DOHH2 (cell line): ENCODE measurements at regions not wholly inside any gene's neighbourhood (a gene's known extent, or its start where the extent isn't known, plus 50 kb on each side); places are given as distances from the start of the nearest gene placed in this dataset.

Experiments used
- EZH2phosphoT487 ChIP-seq: fragments of 200-600 bp; sonication (generic); IDR thresholded peaks from 2 replicates; pipeline ENCODE4 v1.6.1; 2017; ENCODE audit warnings: borderline replicate concordance, mild to moderate bottlenecking, antibody characterized with exemption, low read length, moderate library complexity, mixed read lengths
- TF ChIP-seq, protein P1 (sequence below): fragments of 200-600 bp; sonication (generic); IDR thresholded peaks from one replicate; pipeline ENCODE4 v1.5.1; 2014; ENCODE audit warnings: antibody characterized with exemption, mild to moderate bottlenecking, low read depth, low read length; ENCODE audit not compliant: poor library complexity, severe bottlenecking

DNA sequence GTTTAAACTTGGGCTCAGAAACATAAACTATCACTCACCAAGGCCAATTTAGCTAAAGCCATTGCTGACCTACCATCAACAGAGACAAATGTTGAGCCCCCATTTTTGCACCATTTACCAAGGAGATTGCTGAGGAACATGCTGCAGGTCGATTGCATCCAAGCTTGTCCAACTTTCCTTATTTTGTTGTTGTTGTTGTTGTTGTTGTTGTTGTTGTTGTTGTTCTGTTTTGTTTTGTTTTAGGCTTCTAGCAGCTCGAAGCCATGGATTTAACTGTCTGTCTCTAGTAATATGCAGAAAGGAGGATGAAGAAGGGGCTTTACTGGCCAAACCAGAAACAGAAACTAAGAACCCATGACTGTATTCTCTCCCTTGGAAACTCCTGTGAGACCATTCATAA lies 571.5 kb downstream of the IRS1 start:
- TF ChIP-seq, protein P1, sequence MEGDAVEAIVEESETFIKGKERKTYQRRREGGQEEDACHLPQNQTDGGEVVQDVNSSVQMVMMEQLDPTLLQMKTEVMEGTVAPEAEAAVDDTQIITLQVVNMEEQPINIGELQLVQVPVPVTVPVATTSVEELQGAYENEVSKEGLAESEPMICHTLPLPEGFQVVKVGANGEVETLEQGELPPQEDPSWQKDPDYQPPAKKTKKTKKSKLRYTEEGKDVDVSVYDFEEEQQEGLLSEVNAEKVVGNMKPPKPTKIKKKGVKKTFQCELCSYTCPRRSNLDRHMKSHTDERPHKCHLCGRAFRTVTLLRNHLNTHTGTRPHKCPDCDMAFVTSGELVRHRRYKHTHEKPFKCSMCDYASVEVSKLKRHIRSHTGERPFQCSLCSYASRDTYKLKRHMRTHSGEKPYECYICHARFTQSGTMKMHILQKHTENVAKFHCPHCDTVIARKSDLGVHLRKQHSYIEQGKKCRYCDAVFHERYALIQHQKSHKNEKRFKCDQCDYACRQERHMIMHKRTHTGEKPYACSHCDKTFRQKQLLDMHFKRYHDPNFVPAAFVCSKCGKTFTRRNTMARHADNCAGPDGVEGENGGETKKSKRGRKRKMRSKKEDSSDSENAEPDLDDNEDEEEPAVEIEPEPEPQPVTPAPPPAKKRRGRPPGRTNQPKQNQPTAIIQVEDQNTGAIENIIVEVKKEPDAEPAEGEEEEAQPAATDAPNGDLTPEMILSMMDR, result no peak
- no peak for TF ChIP-seq EZH2phosphoT487
